ENCODE measurements at regions not wholly inside any gene's neighbourhood (a gene's known extent, or its start where the extent isn't known, plus 50 kb on each side); places are given as distances from the start of the nearest gene placed in this dataset.

DNA sequence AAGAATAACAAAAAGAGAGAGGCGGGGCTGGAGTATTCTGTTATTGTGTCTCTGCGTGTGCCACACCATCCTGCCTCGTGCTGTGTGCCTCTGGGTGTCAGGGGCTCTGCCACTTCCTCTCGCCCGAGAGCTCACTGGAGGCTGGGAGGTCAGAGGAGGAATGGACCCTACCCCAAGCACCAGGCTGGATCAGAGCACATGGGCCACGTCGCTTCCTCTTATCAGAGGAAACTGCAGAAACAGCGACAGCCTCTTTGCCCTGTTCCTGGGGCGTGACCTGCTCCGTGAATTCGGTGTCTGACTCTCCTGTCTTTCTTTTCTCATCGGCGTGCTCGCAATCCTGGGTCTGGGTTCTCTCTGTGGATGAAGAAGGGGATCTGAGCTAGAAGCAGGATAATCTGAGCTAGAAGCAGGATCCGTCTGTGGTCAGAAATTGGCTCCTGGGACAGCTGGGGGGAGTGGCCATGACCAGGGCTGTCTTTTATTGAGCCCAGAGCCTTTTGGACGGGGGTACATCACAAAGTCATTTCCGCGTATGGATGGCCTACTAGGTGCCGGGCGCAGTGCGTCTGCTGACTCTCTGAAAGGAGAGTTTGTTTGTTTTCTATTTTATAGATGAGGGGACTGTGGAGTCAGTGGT lies 150.3 kb upstream of the COL5A1 start:
- POLR2A ChIA-PET: interaction anchor here (1.2 kb wide), 2 partner anchors 11 to 152 kb away, joined by 3 to 4 read pairs; no protein-coding TSS in a partner anchor
- Histone ChIP-seq H3K4me3 (ENCODE audit: low read depth, low read length) (no peak overlapping the region), H3K36me3 (ENCODE audit: control insufficient read depth, insufficient read depth, low read length) (no peaks in the 10 kb centered on the region), H3K27me3 (ENCODE audit: control insufficient read depth, insufficient read depth, low read length) (no peaks in the 10 kb centered on the region)
- TF ChIP-seq, protein P1, sequence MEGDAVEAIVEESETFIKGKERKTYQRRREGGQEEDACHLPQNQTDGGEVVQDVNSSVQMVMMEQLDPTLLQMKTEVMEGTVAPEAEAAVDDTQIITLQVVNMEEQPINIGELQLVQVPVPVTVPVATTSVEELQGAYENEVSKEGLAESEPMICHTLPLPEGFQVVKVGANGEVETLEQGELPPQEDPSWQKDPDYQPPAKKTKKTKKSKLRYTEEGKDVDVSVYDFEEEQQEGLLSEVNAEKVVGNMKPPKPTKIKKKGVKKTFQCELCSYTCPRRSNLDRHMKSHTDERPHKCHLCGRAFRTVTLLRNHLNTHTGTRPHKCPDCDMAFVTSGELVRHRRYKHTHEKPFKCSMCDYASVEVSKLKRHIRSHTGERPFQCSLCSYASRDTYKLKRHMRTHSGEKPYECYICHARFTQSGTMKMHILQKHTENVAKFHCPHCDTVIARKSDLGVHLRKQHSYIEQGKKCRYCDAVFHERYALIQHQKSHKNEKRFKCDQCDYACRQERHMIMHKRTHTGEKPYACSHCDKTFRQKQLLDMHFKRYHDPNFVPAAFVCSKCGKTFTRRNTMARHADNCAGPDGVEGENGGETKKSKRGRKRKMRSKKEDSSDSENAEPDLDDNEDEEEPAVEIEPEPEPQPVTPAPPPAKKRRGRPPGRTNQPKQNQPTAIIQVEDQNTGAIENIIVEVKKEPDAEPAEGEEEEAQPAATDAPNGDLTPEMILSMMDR (IDR thresholded peaks at IDR 0.05; ENCODE audit: insufficient read depth, low read depth, low read length): no peak
- DNase-seq (ENCODE audit: low read depth): no peak
- CTCF ChIA-PET: interaction anchor here (1.0 to 2.2 kb wide), 4 partner anchors 11 to 48 kb away, joined by 3 to 5 read pairs (median 4); no protein-coding TSS in a partner anchor

DNA sequence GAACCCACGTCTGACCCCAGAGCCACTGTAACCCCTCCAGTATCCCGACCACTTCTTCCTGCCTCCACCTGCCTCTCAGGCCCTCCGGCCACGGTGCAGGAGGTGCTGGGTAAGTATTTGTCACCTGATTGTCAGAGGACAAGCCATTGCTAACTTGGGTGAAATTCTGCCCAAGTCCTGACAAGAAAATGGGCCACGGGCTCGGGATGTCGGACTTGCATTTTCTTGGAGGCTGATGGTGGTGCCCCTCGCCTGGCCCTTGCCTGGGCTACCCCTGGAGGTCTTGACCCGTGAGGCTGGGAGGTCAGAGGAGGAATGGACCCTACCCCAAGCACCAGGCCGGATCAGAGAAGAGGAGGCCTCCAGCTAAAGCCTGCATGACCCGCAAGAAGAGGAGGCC lies 149.7 kb upstream of the COL5A1 start:
- POLR2A ChIA-PET: interaction anchor here (1.2 kb wide), 2 partner anchors 11 to 151 kb away, joined by 3 to 4 read pairs; no protein-coding TSS in a partner anchor
- no peak for DNase-seq (ENCODE audit: low read depth)
- Histone ChIP-seq H3K36me3 (ENCODE audit: control insufficient read depth, insufficient read depth, low read length) (no peaks in the 10 kb centered on the region), H3K4me3 (ENCODE audit: low read depth, low read length) (no peak overlapping the region), H3K27me3 (ENCODE audit: control insufficient read depth, insufficient read depth, low read length) (no peaks in the 10 kb centered on the region)
- CTCF ChIA-PET: interaction anchor here (1.0 to 2.2 kb wide), 7 partner anchors 11 to 107 kb away, joined by 3 to 6 read pairs (median 4); no protein-coding TSS in a partner anchor
- TF ChIP-seq, protein P1 (IDR thresholded peaks at IDR 0.05; ENCODE audit: insufficient read depth, low read depth, low read length): no peak

DNA sequence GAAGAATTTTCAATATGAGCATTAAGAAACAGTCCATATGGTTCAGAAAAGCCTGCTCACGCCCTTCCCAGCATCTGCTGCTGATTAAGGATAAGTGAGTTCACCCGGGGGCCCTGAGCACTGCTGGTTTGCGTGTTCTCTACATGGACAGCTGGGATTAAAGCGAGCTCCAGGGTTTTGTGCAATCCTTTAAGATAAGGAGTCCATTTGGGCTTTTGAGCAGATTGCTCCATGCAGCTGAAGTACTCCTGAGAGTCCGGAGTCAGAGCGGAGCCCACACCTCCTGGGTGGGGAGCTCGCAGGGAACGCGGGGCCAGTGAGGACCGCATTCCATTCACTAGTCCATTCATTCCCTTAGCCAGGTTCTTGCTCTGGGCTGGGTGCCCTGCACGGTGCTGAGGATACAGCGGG lies 149.3 kb upstream of the COL5A1 start:
- Histone ChIP-seq H3K4me3 (ENCODE audit: low read depth, low read length) (no peak overlapping the region), H3K36me3 (ENCODE audit: control insufficient read depth, insufficient read depth, low read length) (no peaks in the 10 kb centered on the region), H3K27me3 (ENCODE audit: control insufficient read depth, insufficient read depth, low read length) (no peaks in the 10 kb centered on the region)
- ChIA-PET POLR2A (interaction anchor here (1.2 kb wide), 2 partner anchors 10 to 151 kb away, joined by 3 to 4 read pairs; no protein-coding TSS in a partner anchor), CTCF (interaction anchor here (0.9 to 2.2 kb wide), 8 partner anchors 10 to 106 kb away, joined by 3 to 6 read pairs (median 4); no protein-coding TSS in a partner anchor)
- peak; percentile 86 for DNase-seq (ENCODE audit: low read depth)
- TF ChIP-seq, protein P1 (IDR thresholded peaks at IDR 0.05; ENCODE audit: insufficient read depth, low read depth, low read length): no peak

DNA sequence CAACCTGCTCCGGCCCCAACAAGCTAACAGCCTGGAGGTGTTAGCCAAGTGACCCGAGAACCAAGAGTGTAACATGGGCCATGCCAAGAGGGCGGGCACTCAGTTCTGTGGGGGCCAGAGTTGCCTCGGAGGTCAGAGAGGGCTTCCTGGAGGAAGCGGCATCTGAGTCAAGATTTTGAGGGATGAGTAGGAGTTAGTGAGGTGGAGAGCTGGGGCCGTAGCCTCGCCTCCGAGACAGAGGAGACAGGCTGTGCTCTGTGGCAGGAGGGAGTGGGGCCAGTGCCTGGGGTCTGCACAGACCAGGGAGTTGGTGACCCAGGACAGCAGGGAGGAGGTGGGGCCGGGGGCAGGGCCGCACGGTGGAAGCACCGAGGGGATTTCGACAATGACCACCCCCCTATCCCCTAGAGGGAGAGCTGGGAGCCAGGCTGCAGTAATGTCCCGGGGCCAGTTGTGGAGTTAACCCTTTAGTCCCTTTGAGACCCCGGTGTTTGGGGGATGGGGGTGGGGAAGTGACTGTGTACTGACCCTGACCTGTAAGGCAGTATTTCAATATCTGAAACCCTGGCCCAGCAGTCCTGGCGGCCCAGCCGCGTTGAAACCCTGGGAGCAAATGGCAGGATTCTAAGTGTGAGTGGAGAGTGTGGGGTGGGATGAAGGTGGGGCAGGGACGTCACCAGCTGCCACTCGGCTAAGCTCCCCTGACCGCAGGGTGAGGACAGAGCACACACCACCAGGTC lies 148.7 kb upstream of the COL5A1 start:
- TF ChIP-seq, protein P1 (IDR thresholded peaks at IDR 0.05; ENCODE audit: insufficient read depth, low read depth, low read length): no peak
- no peaks in the 10 kb centered on the region for H3K36me3 ChIP-seq (ENCODE audit: control insufficient read depth, insufficient read depth, low read length)
- no peak for DNase-seq (ENCODE audit: low read depth)
- POLR2A ChIA-PET: interaction anchor here (1.2 kb wide), 2 partner anchors 10 to 150 kb away, joined by 3 to 4 read pairs; no protein-coding TSS in a partner anchor
- no peaks in the 10 kb centered on the region for H3K27me3 ChIP-seq (ENCODE audit: control insufficient read depth, insufficient read depth, low read length)
- CTCF ChIA-PET: interaction anchor here (0.9 to 2.2 kb wide), 8 partner anchors 10 to 106 kb away, joined by 3 to 6 read pairs (median 4); no protein-coding TSS in a partner anchor
- no peak overlapping the region for H3K4me3 ChIP-seq (ENCODE audit: low read depth, low read length)
